Neural progenitor cell (in vitro differentiated cells): ENCODE measurements at regions not wholly inside any gene's neighbourhood (a gene's known extent, or its start where the extent isn't known, plus 50 kb on each side); places are given as distances from the start of the nearest gene placed in this dataset.

ENCODE experiments used
- DNase-seq: peaks from one replicate; pipeline ENCODE4 v3.0.0-alpha.2; 2016; ENCODE audit warnings: low spot score
- H2AFZ ChIP-seq: fragments of 200-600 bp; sonication (generic); replicated peaks from 2 replicates; pipeline ENCODE4 v1.6.1; 2016; ENCODE audit warnings: antibody characterized with exemption
- H3F3A ChIP-seq: fragments of 200-600 bp; sonication (generic); 2 replicates; pipeline ENCODE4 v1.6.1; 2016; ENCODE audit warnings: antibody characterized with exemption, low read depth
- H3K27ac ChIP-seq: fragments of 200-600 bp; sonication (generic); 2 replicates; pipeline ENCODE4 v1.5.1; 2016; ENCODE audit warnings: mild to moderate bottlenecking
- H3K27me3 ChIP-seq: fragments of 200-600 bp; sonication (generic); 2 replicates; pipeline ENCODE4 v1.6.1; 2016; ENCODE audit warnings: mild to moderate bottlenecking, moderate library complexity
- H3K36me3 ChIP-seq: fragments of 200-600 bp; sonication (generic); 2 replicates; pipeline ENCODE4 v1.5.1; 2016
- H3K4me1 ChIP-seq: fragments of 200-600 bp; sonication (generic); 2 replicates; pipeline ENCODE4 v1.6.1; 2016; ENCODE audit warnings: mixed run types
- H3K4me2 ChIP-seq: fragments of 200-600 bp; sonication (generic); 2 replicates; pipeline ENCODE4 v1.6.1; 2016
- H3K4me3 ChIP-seq: fragments of 200-600 bp; sonication (generic); 2 replicates; pipeline ENCODE4 v1.5.1; 2016
- H3K79me2 ChIP-seq: fragments of 200-600 bp; sonication (generic); 2 replicates; pipeline ENCODE4 v1.6.1; 2016; ENCODE audit warnings: low read depth
- H3K9ac ChIP-seq: fragments of 200-600 bp; sonication (generic); 2 replicates; pipeline ENCODE4 v1.6.1; 2016
- H3K9me3 ChIP-seq: fragments of 200-600 bp; sonication (generic); 2 replicates; pipeline ENCODE4 v1.5.1; 2016; ENCODE audit warnings: low read depth
- H4K20me1 ChIP-seq: fragments of 200-600 bp; sonication (generic); 2 replicates; pipeline ENCODE4 v1.6.1; 2016; ENCODE audit warnings: low read depth
- H3K27ac Mint-ChIP-seq: 3 replicates; pipeline ENCODE4 v1.8.0; 2021; ENCODE audit warnings: mixed read lengths
- H3K27me3 Mint-ChIP-seq: 2 replicates; pipeline ENCODE4 v1.8.0; 2022; ENCODE audit warnings: low read depth, mild to moderate bottlenecking, inconsistent platforms, moderate library complexity, mixed read lengths; ENCODE audit not compliant: insufficient read depth
- H3K36me3 Mint-ChIP-seq: 3 replicates; pipeline ENCODE4 v1.8.0; 2021; ENCODE audit warnings: mixed read lengths
- H3K4me1 Mint-ChIP-seq: 3 replicates; pipeline ENCODE4 v1.8.0; 2021; ENCODE audit warnings: mixed read lengths
- H3K4me3 Mint-ChIP-seq: 3 replicates; pipeline ENCODE4 v1.8.0; 2021; ENCODE audit warnings: mild to moderate bottlenecking, moderate library complexity, mixed read lengths
- H3K9me3 Mint-ChIP-seq: 3 replicates; pipeline ENCODE4 v1.8.0; 2020; ENCODE audit warnings: mixed read lengths
- EZH2 ChIP-seq: fragments of 200-600 bp; sonication (generic); IDR thresholded peaks from 2 replicates; pipeline ENCODE4 v1.6.1; 2017; ENCODE audit warnings: antibody characterized with exemption, mild to moderate bottlenecking, moderate library complexity
- EZH2phosphoT487 ChIP-seq: fragments of 200-600 bp; sonication (generic); IDR thresholded peaks from 2 replicates; pipeline ENCODE4 v1.6.1; 2017; ENCODE audit warnings: antibody characterized with exemption
- TF ChIP-seq, protein P1 (sequence below): fragments of 200-600 bp; sonication (generic); IDR thresholded peaks from 2 replicates; pipeline ENCODE4 v1.5.1; 2017; ENCODE audit warnings: antibody characterized with exemption, mild to moderate bottlenecking

DNA sequence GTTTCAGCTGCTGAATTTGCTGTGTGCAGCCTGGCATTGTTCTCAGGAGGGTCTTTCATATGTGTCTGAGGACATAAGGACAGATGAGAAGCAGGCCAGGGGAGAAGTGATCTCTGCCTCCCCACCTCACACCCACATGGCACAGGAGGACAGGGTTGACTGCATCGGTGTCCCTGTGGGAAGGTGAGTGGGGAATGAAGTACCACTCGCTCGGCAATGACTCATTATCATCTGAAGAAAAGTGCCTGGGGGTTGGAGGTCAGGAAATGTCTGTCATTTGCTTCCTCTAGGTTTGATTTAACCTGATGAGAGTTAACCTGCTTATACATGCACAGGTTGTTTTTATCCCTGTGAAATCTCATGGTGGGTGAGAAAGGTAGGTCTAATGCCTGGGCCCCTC is 195.0 kb downstream of the GADD45G start:
- no peaks in the 10 kb centered on the region for H3K9me3 Mint-ChIP-seq
- no peak for DNase-seq
- Histone ChIP-seq H3K9ac (no peak overlapping the region), H3K9me3 (no peaks in the 10 kb centered on the region), H2AFZ (no peak overlapping the region), H4K20me1 (no peaks in the 10 kb centered on the region), H3K27ac (no peak overlapping the region), H3K4me3 (no peak overlapping the region), H3F3A (no peaks in the 10 kb centered on the region), H3K4me1 (no peaks in the 10 kb centered on the region), H3K79me2 (no peaks in the 10 kb centered on the region), H3K4me2 (no peak overlapping the region), H3K36me3 (no peaks in the 10 kb centered on the region), H3K27me3 (no peaks in the 10 kb centered on the region)
- no peak overlapping the region for H3K27ac Mint-ChIP-seq
- H3K36me3 Mint-ChIP-seq = no peaks in the 10 kb centered on the region
- peaks cover 9% of the 10 kb centered on the region for H3K27me3 Mint-ChIP-seq
- H3K4me1 Mint-ChIP-seq = peaks cover 20% of the 10 kb centered on the region
- TF ChIP-seq EZH2phosphoT487 (no peak), EZH2 (no peak)
- TF ChIP-seq, protein P1, sequence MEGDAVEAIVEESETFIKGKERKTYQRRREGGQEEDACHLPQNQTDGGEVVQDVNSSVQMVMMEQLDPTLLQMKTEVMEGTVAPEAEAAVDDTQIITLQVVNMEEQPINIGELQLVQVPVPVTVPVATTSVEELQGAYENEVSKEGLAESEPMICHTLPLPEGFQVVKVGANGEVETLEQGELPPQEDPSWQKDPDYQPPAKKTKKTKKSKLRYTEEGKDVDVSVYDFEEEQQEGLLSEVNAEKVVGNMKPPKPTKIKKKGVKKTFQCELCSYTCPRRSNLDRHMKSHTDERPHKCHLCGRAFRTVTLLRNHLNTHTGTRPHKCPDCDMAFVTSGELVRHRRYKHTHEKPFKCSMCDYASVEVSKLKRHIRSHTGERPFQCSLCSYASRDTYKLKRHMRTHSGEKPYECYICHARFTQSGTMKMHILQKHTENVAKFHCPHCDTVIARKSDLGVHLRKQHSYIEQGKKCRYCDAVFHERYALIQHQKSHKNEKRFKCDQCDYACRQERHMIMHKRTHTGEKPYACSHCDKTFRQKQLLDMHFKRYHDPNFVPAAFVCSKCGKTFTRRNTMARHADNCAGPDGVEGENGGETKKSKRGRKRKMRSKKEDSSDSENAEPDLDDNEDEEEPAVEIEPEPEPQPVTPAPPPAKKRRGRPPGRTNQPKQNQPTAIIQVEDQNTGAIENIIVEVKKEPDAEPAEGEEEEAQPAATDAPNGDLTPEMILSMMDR = no peak
- H3K4me3 Mint-ChIP-seq = no peak overlapping the region

DNA sequence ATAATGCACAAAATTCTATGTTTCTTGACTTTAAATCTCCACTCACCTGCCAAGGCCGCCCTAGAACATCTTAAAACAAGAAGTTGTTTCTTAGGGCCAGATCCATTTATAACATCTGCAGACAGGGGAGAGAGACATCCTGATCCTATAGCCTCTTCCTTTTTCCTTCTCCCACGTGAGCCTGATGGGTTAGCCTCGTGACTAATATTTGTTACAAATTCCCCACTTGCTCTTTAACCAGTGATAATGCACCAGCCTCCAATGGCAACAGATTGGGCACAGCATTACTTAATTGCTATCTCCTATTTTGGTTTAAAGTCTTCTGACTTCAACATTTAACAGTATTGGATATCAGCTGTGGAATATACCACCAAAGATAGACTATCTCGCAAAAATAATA is 196.5 kb downstream of the GADD45G start:
- Mint-ChIP-seq H3K4me1 (peaks cover 18% of the 10 kb centered on the region), H3K9me3 (no peaks in the 10 kb centered on the region), H3K27ac (no peak overlapping the region), H3K27me3 (peaks cover 12% of the 10 kb centered on the region), H3K4me3 (no peak overlapping the region), H3K36me3 (no peaks in the 10 kb centered on the region)
- H3K4me1 ChIP-seq = no peaks in the 10 kb centered on the region
- no peak overlapping the region for H3K9ac ChIP-seq
- no peaks in the 10 kb centered on the region for H4K20me1 ChIP-seq
- no peak overlapping the region for H2AFZ ChIP-seq
- no peaks in the 10 kb centered on the region for H3K79me2 ChIP-seq
- TF ChIP-seq EZH2phosphoT487 (no peak), EZH2 (no peak)
- TF ChIP-seq, protein P1 = no peak
- no peak for DNase-seq
- no peak overlapping the region for H3K4me3 ChIP-seq
- H3K27ac ChIP-seq = no peak overlapping the region
- H3K36me3 ChIP-seq = no peaks in the 10 kb centered on the region
- no peaks in the 10 kb centered on the region for H3K27me3 ChIP-seq
- no peak overlapping the region for H3K4me2 ChIP-seq
- H3K9me3 ChIP-seq = no peaks in the 10 kb centered on the region
- no peaks in the 10 kb centered on the region for H3F3A ChIP-seq

DNA sequence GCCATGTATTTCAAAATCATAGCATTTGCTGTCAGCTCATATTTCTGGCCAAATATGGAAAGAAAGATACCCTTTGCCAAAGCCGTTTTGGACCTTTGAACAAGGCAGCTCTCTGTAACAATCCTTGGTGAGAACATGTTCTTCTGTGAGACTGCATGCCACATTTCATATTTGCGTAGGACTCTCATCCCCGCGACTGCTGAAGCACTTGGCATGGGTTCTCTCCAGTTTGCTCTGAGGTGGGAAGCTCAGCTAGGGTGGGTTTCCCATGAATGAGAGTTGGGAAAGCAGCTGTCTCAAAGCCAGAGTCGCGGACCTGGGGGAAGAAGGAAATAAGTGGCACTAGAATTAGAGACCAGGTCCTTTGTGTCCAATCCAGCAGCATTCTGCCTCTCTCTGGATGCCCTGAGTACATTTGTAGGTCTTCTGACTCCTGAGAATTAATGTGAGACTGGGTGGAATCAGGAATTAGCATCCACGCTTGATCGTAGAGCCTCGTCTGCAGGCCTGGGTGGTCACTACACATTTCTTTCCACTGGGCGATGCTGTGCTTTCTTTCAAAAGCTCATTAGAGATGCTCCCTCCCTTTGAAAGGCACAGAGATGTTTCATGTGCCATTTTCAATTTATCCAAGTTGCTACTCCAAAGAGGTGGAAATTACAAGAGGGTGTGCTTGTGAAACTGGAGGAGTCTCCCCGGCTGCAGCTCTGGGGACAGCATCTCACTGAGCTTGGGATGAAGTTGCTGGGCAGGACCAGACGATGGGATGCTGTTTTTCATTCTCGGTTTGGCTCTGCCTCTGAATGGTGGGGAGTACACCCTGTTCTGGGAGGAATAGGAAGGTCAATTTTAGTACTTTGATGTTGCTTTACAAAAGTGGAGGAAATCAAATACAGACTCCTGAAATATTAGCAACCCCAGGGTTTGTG is 197.2 kb downstream of the GADD45G start:
- H3K9me3 Mint-ChIP-seq = no peaks in the 10 kb centered on the region
- no peaks in the 10 kb centered on the region for H3K9me3 ChIP-seq
- TF ChIP-seq EZH2 = no peak
- TF ChIP-seq, protein P1 = no peak
- no peak for TF ChIP-seq EZH2phosphoT487

More for the DNA sequence above, 197.2 kb downstream of the GADD45G start:
- no peak overlapping the region for H3K4me3 ChIP-seq
- Mint-ChIP-seq H3K36me3 (no peaks in the 10 kb centered on the region), H3K4me1 (peaks cover 18% of the 10 kb centered on the region), H3K27me3 (peaks cover 12% of the 10 kb centered on the region), H3K27ac (no peak overlapping the region), H3K4me3 (no peak overlapping the region)
- H4K20me1 ChIP-seq = no peaks in the 10 kb centered on the region
- H3K27me3 ChIP-seq = no peaks in the 10 kb centered on the region
- H3K27ac ChIP-seq = no peak overlapping the region
- no peaks in the 10 kb centered on the region for H3K4me1 ChIP-seq
- no peak overlapping the region for H3K9ac ChIP-seq
- no peaks in the 10 kb centered on the region for H3F3A ChIP-seq
- no peaks in the 10 kb centered on the region for H3K36me3 ChIP-seq
- no peak overlapping the region for H3K4me2 ChIP-seq
- no peaks in the 10 kb centered on the region for H3K79me2 ChIP-seq
- no peak for DNase-seq
- no peak overlapping the region for H2AFZ ChIP-seq
